GM10266 (cell line): ENCODE measurements at regions not wholly inside any gene's neighbourhood (a gene's known extent, or its start where the extent isn't known, plus 50 kb on each side); places are given as distances from the start of the nearest gene placed in this dataset.

Source experiments
- DNase-seq: peaks from one replicate; pipeline ENCODE4 v3.0.0; 2012; ENCODE audit errors: extremely low spot score
- CTCF ChIP-seq: IDR thresholded peaks from 2 replicates; pipeline ENCODE4 v1.5.1; 2012; ENCODE audit warnings: mild to moderate bottlenecking, low read depth; ENCODE audit not compliant: control insufficient read depth, insufficient read depth; ENCODE audit errors: missing control alignments

- no peak for DNase-seq
- no peak for TF ChIP-seq CTCF
Observed at GRCh38 chr1:229945795-229946194, 121.2 kb upstream of the GALNT2 start.

GRCh38 chr1:229947968-229948367 is 119.1 kb upstream of the GALNT2 start:
- no peak for TF ChIP-seq CTCF
- DNase-seq, result no peak

DNA sequence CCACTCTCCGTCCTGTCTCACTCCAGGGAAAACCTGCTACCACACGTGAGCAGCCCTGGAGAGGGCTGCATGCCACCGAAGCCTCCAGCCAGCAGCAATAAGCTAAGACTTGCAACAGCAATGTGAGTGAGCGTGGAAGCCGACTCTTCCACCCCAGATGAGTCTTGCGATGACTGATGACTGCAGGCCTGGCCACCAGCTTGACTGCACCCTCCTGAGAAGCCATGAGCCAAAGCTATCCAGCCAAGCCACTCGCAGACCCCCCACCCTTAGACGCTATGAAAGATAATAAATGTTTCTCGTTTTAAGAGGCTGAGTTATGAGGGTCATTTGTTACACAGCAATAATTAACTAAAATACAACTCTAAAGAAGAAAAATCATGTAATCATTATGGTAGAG is 118.6 kb upstream of the GALNT2 start:
- no peak for DNase-seq
- TF ChIP-seq CTCF, result no peak

- TF ChIP-seq CTCF, result no peak
- DNase-seq, result no peak
Observed at GRCh38 chr1:229949500-229949899, 117.5 kb upstream of the GALNT2 start.

GRCh38 chr1:229950020-229950419 is 117.0 kb upstream of the GALNT2 start:
- DNase-seq, result no peak
- TF ChIP-seq CTCF, result no peak

GRCh38 chr1:229950908-229951307 is 116.1 kb upstream of the GALNT2 start:
- no peak for TF ChIP-seq CTCF
- DNase-seq, result no peak

DNA sequence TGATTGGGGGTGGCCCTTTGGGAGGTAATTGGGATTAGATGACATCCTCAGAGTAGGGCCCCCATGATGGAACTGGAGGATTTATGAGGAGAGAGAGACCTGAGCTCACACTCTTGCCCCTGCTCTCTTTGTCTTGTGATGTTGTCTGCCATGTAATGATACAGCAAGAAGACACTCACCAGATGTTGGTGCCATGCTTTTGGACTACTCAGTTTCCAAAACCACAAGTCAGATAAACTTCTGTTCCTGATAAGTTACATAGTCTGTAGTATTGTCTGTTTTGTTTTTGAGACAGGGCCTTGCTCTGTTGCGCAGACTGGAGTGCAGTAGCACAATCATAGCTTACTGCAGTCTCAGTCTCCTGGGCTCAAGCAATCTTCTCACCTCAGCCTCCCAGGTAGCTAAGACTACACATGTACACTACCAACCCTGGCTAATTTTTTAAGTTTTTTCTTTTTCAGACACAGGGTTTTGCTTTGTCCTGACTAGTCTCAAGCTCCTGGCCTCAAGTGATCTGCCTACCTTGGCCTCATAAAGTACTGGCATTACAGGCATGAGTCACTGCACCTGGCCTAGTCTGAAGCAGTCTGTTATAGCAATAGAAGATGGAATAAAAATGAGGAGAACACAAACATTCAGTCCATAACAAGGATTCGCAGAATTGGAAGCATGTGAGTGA is 115.0 kb upstream of the GALNT2 start:
- no peak for TF ChIP-seq CTCF
- no peak for DNase-seq
